Endothelial cell of umbilical vein (primary cell): ENCODE measurements at regions not wholly inside any gene's neighbourhood (a gene's known extent, or its start where the extent isn't known, plus 50 kb on each side); places are given as distances from the start of the nearest gene placed in this dataset.

Experiments
- BruUV-seq: library from RNA; stranded (reverse); fragments of 400-500 nt; replicated peaks from 2 replicates; lab custom pipeline; 2021; lab: Mats Ljungman, UMichigan
- CTCF ChIA-PET: fragments of 300-600, 350-600 bp; sonication (Branson Sonifier 250); formaldehyde crosslinking; loops from one replicate; lab custom pipeline; 2021; ENCODE audit warnings: antibody characterized with exemption, inconsistent platforms; lab: Charles Lee
- POLR2A ChIA-PET: fragments of 300-600, 350-600 bp; sonication (Branson Sonifier 250); formaldehyde crosslinking; loops from one replicate; lab custom pipeline; 2021; ENCODE audit warnings: antibody characterized with exemption, inconsistent platforms; lab: Charles Lee
- DNase-seq: peaks from one replicate; pipeline ENCODE4 v3.0.0-alpha.2; 2011; ENCODE audit warnings: low read depth, low spot score
- FAIRE-seq: peaks from 2 replicates; lab custom pipeline; 2011; peaks lifted over from hg19 to GRCh38; lab: Jason Lieb, UNC
- H2AFZ ChIP-seq: 2 replicates; pipeline ENCODE4 v1.6.0; 2012; ENCODE audit warnings: low read depth, low read length, control low read depth, inconsistent platforms
- H3K27ac ChIP-seq: 2 replicates; pipeline ENCODE4 v1.5.1; 2011; ENCODE audit warnings: low read depth, mild to moderate bottlenecking, control low read depth, low read length, moderate library complexity; ENCODE audit not compliant: insufficient read depth
- H3K27me3 ChIP-seq, 2 experiments: 2 replicates each; pipeline versions ENCODE4 v1.6.0 to v1.6.1; 2011; ENCODE audit warnings: low read length in 2 of 2, mixed read lengths in 1 of 2; ENCODE audit not compliant: control insufficient read depth in 2 of 2, insufficient read depth in 2 of 2
- H3K36me3 ChIP-seq, 2 experiments: 2 replicates in 1 of 2; 3 replicates in 1 of 2; pipeline ENCODE4 v1.5.1; 2011; ENCODE audit warnings: low read length in 2 of 2, mild to moderate bottlenecking in 1 of 2, moderate library complexity in 1 of 2; ENCODE audit not compliant: control insufficient read depth in 2 of 2, insufficient read depth in 2 of 2; ENCODE audit errors: extremely low read depth in 1 of 2
- H3K4me1 ChIP-seq: 3 replicates; pipeline ENCODE4 v1.5.1; 2011; ENCODE audit warnings: mild to moderate bottlenecking, low read length; ENCODE audit not compliant: control insufficient read depth, insufficient read depth; ENCODE audit errors: extremely low read depth
- H3K4me2 ChIP-seq: 2 replicates; pipeline ENCODE4 v1.6.1; 2011; ENCODE audit warnings: low read length, control low read depth, mixed read lengths; ENCODE audit not compliant: insufficient read depth
- H3K4me3 ChIP-seq, 3 experiments: fragments of 200-600 bp in 1 of 3; sonication (generic), shearing (Covaris generic) in 1 of 3; replicated peaks in 1 of 3; 2 replicates each; pipeline ENCODE4 v1.5.1; 2011 to 2016; ENCODE audit warnings: control low read depth in 3 of 3, low read length in 3 of 3, mild to moderate bottlenecking in 2 of 3, inconsistent platforms in 1 of 3, low read depth in 1 of 3, moderate library complexity in 1 of 3; ENCODE audit not compliant: insufficient read depth in 1 of 3
- H3K79me2 ChIP-seq: 2 replicates; pipeline ENCODE4 v1.6.0; 2012; ENCODE audit warnings: low read length, inconsistent platforms; ENCODE audit not compliant: control insufficient read depth, insufficient read depth
- H3K9ac ChIP-seq: replicated peaks from 2 replicates; pipeline ENCODE3; 2011; ENCODE audit warnings: low read length, control low read depth; ENCODE audit not compliant: insufficient read depth; ENCODE audit errors: extremely low read depth
- H3K9me1 ChIP-seq: replicated peaks from 3 replicates; pipeline ENCODE4 v1.6.0; 2011; ENCODE audit warnings: mild to moderate bottlenecking, low read length; ENCODE audit not compliant: control insufficient read depth, insufficient read depth; ENCODE audit errors: extremely low read depth
- H3K9me3 ChIP-seq: replicated peaks from 2 replicates; pipeline ENCODE4 v1.5.1; 2012; ENCODE audit warnings: low read length, inconsistent platforms; ENCODE audit not compliant: control insufficient read depth, insufficient read depth
- H4K20me1 ChIP-seq: replicated peaks from 2 replicates; pipeline ENCODE3; 2011; ENCODE audit warnings: mild to moderate bottlenecking, low read length; ENCODE audit not compliant: control insufficient read depth, insufficient read depth; ENCODE audit errors: extremely low read depth
- CTCF ChIP-seq, 2 donors: IDR thresholded peaks; 1 replicate in 1 of 2; 2 replicates in 1 of 2; pipeline ENCODE4 v1.5.1; 2011; ENCODE audit warnings: low read length in 2 of 2, mild to moderate bottlenecking in 2 of 2, moderate library complexity in 2 of 2, control low read depth in 1 of 2, inconsistent platforms in 1 of 2, low read depth in 1 of 2; ENCODE audit not compliant: insufficient read depth in 1 of 2; ENCODE audit errors: extremely low read depth in 1 of 2
- EZH2 ChIP-seq: IDR thresholded peaks from 2 replicates; pipeline ENCODE4 v1.6.1; 2012; ENCODE audit warnings: borderline replicate concordance, low read depth, mild to moderate bottlenecking, moderate library complexity, low read length, inconsistent platforms; ENCODE audit not compliant: severe bottlenecking
- FOS ChIP-seq: IDR thresholded peaks from 2 replicates; pipeline ENCODE4 v1.6.1; 2011; ENCODE audit warnings: mild to moderate bottlenecking, low read length, moderate library complexity, borderline replicate concordance; ENCODE audit not compliant: insufficient read depth
- GATA2 ChIP-seq: IDR thresholded peaks from 2 replicates; pipeline ENCODE4 v1.7.0; 2011; ENCODE audit warnings: low read depth, mild to moderate bottlenecking, moderate library complexity, mixed read lengths, low read length; ENCODE audit not compliant: insufficient read length, insufficient read depth
- JUN ChIP-seq: IDR thresholded peaks from 2 replicates; pipeline ENCODE4 v1.6.1; 2011; ENCODE audit warnings: borderline replicate concordance, low read depth; ENCODE audit not compliant: insufficient read length, insufficient read depth
- MAX ChIP-seq: IDR thresholded peaks from 2 replicates; pipeline ENCODE4 v1.6.1; 2011; ENCODE audit not compliant: insufficient read depth, insufficient read length
- MYC ChIP-seq: IDR thresholded peaks from one replicate; pipeline ENCODE4 v1.6.1; 2011; ENCODE audit warnings: mild to moderate bottlenecking, low read depth, low read length
- POLR2A ChIP-seq: IDR thresholded peaks from 2 replicates; pipeline ENCODE4 v1.6.1; 2012; ENCODE audit warnings: low read depth, mild to moderate bottlenecking, control low read depth, low read length
- POLR2AphosphoS5 ChIP-seq: IDR thresholded peaks from 2 replicates; pipeline ENCODE4 v1.6.1; 2012; ENCODE audit warnings: low read depth, mild to moderate bottlenecking, control low read depth, low read length, moderate library complexity; ENCODE audit not compliant: insufficient read depth
- dilution Hi-C: fragments of 300-500 bp; cut with MboI; formaldehyde crosslinking; loops from one replicate; pipeline ENCODE4 v1.15.0; 2019; ENCODE audit warnings: low sequenced_read_pairs; ENCODE audit not compliant: extremely low pct_ligation_motif_present
- intact Hi-C: fragments of 100-400 bp; cut with micrococcal nuclease; formaldehyde crosslinking; loops from one replicate; pipeline ENCODE4 v1.10.0; 2022

GRCh38 chr10:64070241-64070640 is 549.0 kb downstream of the REEP3 start:
- ChIA-PET CTCF (no interaction called here), POLR2A (no interaction called here)
- Histone ChIP-seq H3K9me1 (no peaks in the 10 kb centered on the region), H3K9ac (no peak overlapping the region), H3K4me2 (no peak overlapping the region), H3K4me3 (no peak overlapping the region), H3K4me1 (no peaks in the 10 kb centered on the region), H3K9me3 (no peaks in the 10 kb centered on the region), H2AFZ (no peak overlapping the region), H3K27ac (no peak overlapping the region), H3K36me3 (no peaks in the 10 kb centered on the region), H3K27me3 (no peaks in the 10 kb centered on the region), H4K20me1 (no peaks in the 10 kb centered on the region), H3K79me2 (no peaks in the 10 kb centered on the region)
- DNase-seq: no peak
- dilution Hi-C loops: no loop called here
- intact Hi-C loops: no loop called here
- no peak for FAIRE-seq
- no TSS peak for BruUV-seq
- TF ChIP-seq MYC: no peak
- TF ChIP-seq GATA2: no peak
- TF ChIP-seq POLR2AphosphoS5: no peak

- CTCF ChIA-PET: no interaction called here
Measured at GRCh38 chr10:64071218-64071617, 550.0 kb downstream of the REEP3 start.

More at GRCh38 chr10:64071218-64071617, 550.0 kb downstream of the REEP3 start:
- BruUV-seq: no TSS peak
- Histone ChIP-seq H3K27ac (no peak overlapping the region), H3K9me1 (no peaks in the 10 kb centered on the region), H3K36me3 (no peaks in the 10 kb centered on the region), H2AFZ (no peak overlapping the region), H3K4me3 (no peak overlapping the region), H3K9ac (no peak overlapping the region), H3K4me1 (no peaks in the 10 kb centered on the region), H3K9me3 (no peaks in the 10 kb centered on the region), H3K4me2 (no peak overlapping the region), H3K79me2 (no peaks in the 10 kb centered on the region), H4K20me1 (no peaks in the 10 kb centered on the region), H3K27me3 (no peaks in the 10 kb centered on the region)
- FAIRE-seq (no peak), DNase-seq (no peak)
- TF ChIP-seq POLR2AphosphoS5: no peak
- TF ChIP-seq MAX: no peak
- no peak for TF ChIP-seq EZH2
- no peak for TF ChIP-seq MYC
- no peak for TF ChIP-seq POLR2A
- TF ChIP-seq CTCF (IDR thresholded peaks at IDR 0.05; ENCODE audit: extremely low read depth in 1 of 2, insufficient read depth in 1 of 2, low read depth in 1 of 2, low read length in 2 of 2): no peak
- TF ChIP-seq JUN: no peak
- no peak for TF ChIP-seq GATA2
- no peak for TF ChIP-seq FOS
- intact Hi-C loops (no loop called here), dilution Hi-C loops (no loop called here)
- POLR2A ChIA-PET: no interaction called here
